Right ventricle myocardium superior (tissue), 1 donor: ENCODE measurements at regions not wholly inside any gene's neighbourhood (a gene's known extent, or its start where the extent isn't known, plus 50 kb on each side); places are given as distances from the start of the nearest gene placed in this dataset.
"Not testable (repeated sequence)": the region's sequence is repeated elsewhere in the genome, so short reads cannot be mapped to it uniquely, and the experiment has no call there.

Experiments used
- ATAC-seq: fragments of 200-7000 bp; cut with Tn5 transposase; one replicate; pipeline ENCODE4 v1.9.1; 2020; ENCODE audit warnings: mild to moderate bottlenecking; ENCODE audit not compliant: poor library complexity
- DNase-seq: peaks from one replicate; pipeline ENCODE4 v3.0.0-alpha.2; 2020
- intact Hi-C: fragments of 100-400 bp; cut with DNase I; formaldehyde crosslinking; loops from one replicate; pipeline ENCODE4 v1.11.2; 2022
- donor health status: DM: no; HTN: yes; CAD: no; lungs with severe emphysema.

- intact Hi-C loops, DNase-seq, ATAC-seq: not testable (repeated sequence)
Measured at GRCh38 chr7:65213260-65213659, 160.4 kb upstream of the ZNF92 start.

- DNase-seq, ATAC-seq, intact Hi-C loops: not testable (repeated sequence)
Measured at GRCh38 chr7:65199221-65199620, 174.4 kb upstream of the ZNF92 start.

- intact Hi-C loops, ATAC-seq, DNase-seq: not testable (repeated sequence)
Measured at GRCh38 chr7:65193334-65194058, 180.2 kb upstream of the ZNF92 start.

- intact Hi-C loops, DNase-seq, ATAC-seq: not testable (repeated sequence)
Measured at GRCh38 chr7:65177041-65177440, 170.6 kb upstream of the ERV3-1 start.

GRCh38 chr7:65150105-65150504, 143.6 kb upstream of the ERV3-1 start:
- DNase-seq, intact Hi-C loops, ATAC-seq: not testable (repeated sequence)

- intact Hi-C loops, ATAC-seq, DNase-seq: not testable (repeated sequence)
Measured at GRCh38 chr7:65146118-65146914, 139.8 kb upstream of the ERV3-1 start.

- DNase-seq, ATAC-seq, intact Hi-C loops: not testable (repeated sequence)
Measured at GRCh38 chr7:65145710-65146109, 139.2 kb upstream of the ERV3-1 start.

- intact Hi-C loops: not testable (repeated sequence)
Measured at GRCh38 chr7:65145008-65145407, 138.5 kb upstream of the ERV3-1 start.

GRCh38 chr7:65144557-65144956, 138.1 kb upstream of the ERV3-1 start:
- DNase-seq, ATAC-seq, intact Hi-C loops: not testable (repeated sequence)

More at GRCh38 chr7:65145008-65145407, 138.5 kb upstream of the ERV3-1 start:
- ATAC-seq, DNase-seq: not testable (repeated sequence)

GRCh38 chr7:65144119-65144518, 137.6 kb upstream of the ERV3-1 start:
- intact Hi-C loops, ATAC-seq, DNase-seq: not testable (repeated sequence)

GRCh38 chr7:65141894-65142293, 135.4 kb upstream of the ERV3-1 start:
- DNase-seq, intact Hi-C loops, ATAC-seq: not testable (repeated sequence)

GRCh38 chr7:65141405-65141778, 134.9 kb upstream of the ERV3-1 start:
- ATAC-seq, intact Hi-C loops: not testable (repeated sequence)
- peak; percentile 37 for DNase-seq

- ATAC-seq, DNase-seq, intact Hi-C loops: not testable (repeated sequence)
Measured at GRCh38 chr7:65140543-65141404, 134.3 kb upstream of the ERV3-1 start.

- DNase-seq, ATAC-seq, intact Hi-C loops: not testable (repeated sequence)
Measured at GRCh38 chr7:65136850-65137249, 130.4 kb upstream of the ERV3-1 start.

- intact Hi-C loops, ATAC-seq: not testable (repeated sequence)
Measured at GRCh38 chr7:65133087-65133486, 126.6 kb upstream of the ERV3-1 start.

GRCh38 chr7:65132256-65132655, 125.8 kb upstream of the ERV3-1 start:
- intact Hi-C loops, DNase-seq, ATAC-seq: not testable (repeated sequence)

More at GRCh38 chr7:65133087-65133486, 126.6 kb upstream of the ERV3-1 start:
- not testable (repeated sequence) for DNase-seq

GRCh38 chr7:65127364-65127763, 120.9 kb upstream of the ERV3-1 start:
- DNase-seq, intact Hi-C loops, ATAC-seq: not testable (repeated sequence)

GRCh38 chr7:65124600-65124999, 118.1 kb upstream of the ERV3-1 start:
- ATAC-seq, DNase-seq, intact Hi-C loops: not testable (repeated sequence)
